A673 (cell line): ENCODE measurements at regions not wholly inside any gene's neighbourhood (a gene's known extent, or its start where the extent isn't known, plus 50 kb on each side); places are given as distances from the start of the nearest gene placed in this dataset.

Experiments used
- EZH2 ChIP-seq: fragments of 200-600 bp; sonication (generic); IDR thresholded peaks from 2 replicates; pipeline ENCODE4 v1.6.1; 2017; ENCODE audit warnings: borderline replicate concordance, low read depth, mild to moderate bottlenecking, mixed read lengths, antibody characterized with exemption, low read length; ENCODE audit not compliant: poor library complexity, severe bottlenecking
- TF ChIP-seq, protein P1 (sequence below): fragments of 300-800, 200-600 bp; sonication (generic); conservative IDR thresholded peaks from 2 replicates; pipeline ENCODE4 v1.5.1; 2017; ENCODE audit warnings: low read depth, mild to moderate bottlenecking, antibody characterized with exemption, low read length, moderate library complexity, mixed read lengths

DNA sequence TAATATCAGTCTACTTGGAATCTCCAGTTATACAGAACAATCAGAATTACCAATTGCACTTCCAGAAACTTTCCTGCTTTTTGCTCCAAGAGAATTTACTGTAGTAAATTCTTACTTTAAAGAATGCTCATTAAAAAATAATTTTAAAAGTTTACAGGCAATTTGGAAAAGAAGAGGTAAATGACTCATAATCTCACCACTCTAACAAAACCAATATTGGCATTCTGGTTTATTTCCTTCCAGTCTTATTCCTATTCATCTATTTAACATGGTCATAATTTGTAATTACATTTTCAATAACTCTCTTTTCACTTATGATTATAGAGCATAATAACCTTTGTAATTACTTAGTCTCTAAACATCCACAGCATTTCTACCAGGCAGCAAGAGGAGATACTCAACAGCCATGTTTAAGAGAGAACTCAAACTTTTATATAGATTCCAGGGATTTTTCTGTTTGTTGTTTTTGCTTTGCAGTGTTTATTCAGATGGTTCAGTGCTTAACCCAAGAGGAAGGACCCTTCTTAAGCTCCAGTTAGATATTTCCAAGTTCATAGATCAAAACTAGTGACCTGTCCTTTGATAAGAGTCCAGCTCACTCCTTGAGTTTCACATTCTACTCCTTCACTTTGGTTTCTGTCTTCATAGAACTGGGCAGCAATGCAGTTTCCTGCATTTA lies 464.7 kb downstream of the TXNL1 start:
- TF ChIP-seq, protein P1, sequence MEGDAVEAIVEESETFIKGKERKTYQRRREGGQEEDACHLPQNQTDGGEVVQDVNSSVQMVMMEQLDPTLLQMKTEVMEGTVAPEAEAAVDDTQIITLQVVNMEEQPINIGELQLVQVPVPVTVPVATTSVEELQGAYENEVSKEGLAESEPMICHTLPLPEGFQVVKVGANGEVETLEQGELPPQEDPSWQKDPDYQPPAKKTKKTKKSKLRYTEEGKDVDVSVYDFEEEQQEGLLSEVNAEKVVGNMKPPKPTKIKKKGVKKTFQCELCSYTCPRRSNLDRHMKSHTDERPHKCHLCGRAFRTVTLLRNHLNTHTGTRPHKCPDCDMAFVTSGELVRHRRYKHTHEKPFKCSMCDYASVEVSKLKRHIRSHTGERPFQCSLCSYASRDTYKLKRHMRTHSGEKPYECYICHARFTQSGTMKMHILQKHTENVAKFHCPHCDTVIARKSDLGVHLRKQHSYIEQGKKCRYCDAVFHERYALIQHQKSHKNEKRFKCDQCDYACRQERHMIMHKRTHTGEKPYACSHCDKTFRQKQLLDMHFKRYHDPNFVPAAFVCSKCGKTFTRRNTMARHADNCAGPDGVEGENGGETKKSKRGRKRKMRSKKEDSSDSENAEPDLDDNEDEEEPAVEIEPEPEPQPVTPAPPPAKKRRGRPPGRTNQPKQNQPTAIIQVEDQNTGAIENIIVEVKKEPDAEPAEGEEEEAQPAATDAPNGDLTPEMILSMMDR = no peak
- TF ChIP-seq EZH2 = no peak
